AG08395 (cell line): ENCODE measurements at regions not wholly inside any gene's neighbourhood (a gene's known extent, or its start where the extent isn't known, plus 50 kb on each side); places are given as distances from the start of the nearest gene placed in this dataset.
A peak's percentile ranks its signal among the peaks of the same experiment; 100 is the strongest.
"Not testable (repeated sequence)": the region's sequence is repeated elsewhere in the genome, so short reads cannot be mapped to it uniquely, and the experiment has no call there.

ENCODE experiments used
- DNase-seq: peaks from one replicate; pipeline ENCODE4 v3.0.0; 2012; ENCODE audit warnings: mixed read lengths, low spot score

DNA sequence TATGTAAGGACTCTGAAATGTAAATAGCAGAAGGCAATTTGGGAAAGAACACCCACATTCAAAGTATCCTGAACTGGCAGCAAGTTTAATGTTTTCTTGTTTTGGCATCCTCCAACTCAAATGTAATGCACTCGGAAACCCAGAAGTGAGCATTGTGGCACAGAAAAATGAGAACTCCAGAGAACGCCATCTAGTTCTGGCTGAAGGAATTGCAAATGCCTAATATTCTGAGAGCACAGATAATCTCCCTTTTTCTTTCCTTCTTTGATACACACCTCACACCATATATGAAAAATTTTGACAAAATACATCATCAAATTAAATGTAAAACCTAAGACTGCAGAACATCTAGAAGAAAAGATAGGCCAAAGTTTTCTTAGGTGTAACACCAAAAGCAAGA is 52.1 kb downstream of the PWWP3B start:
- DNase-seq = no peak

DNA sequence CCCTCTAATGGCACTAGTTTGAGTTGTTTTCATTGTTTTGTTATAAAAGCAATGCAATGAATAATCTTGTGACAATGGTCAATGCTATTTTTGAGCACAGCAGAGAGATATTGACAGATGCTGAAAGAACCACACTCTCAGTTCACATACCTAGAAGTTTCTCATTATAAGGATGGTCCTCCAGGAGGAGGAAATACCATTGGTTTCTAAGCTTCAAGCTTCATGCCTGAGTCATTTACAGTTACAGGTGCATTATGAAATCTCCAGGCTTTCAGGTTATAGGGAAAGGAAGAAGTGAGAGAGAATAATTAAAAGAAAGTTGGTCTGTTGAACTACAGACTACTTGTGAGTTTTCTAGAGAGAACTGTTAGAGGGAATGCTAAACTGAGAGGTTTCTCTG is 75.3 kb downstream of the PWWP3B start:
- no peak for DNase-seq

DNA sequence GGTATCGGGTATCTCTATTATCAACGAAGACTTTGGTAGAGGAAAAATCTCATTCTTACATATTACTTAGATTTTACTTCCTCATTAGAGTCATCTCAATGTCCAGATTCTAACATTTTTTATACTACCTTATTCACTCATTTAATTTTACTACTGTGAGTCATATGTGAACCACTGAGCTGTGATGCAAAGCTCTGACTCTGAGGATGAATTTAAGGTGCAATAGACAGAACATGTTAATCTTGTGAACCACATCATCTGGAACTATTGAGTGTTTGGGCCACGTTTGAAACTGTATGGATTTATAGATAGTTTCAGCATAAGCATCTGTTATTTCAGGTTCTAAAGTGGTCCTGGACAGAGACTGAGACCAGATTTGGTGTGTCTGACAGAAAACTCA is 78.4 kb downstream of the PWWP3B start:
- no peak for DNase-seq

GRCh38 chrX:106247162-106247561 is 79.1 kb downstream of the PWWP3B start:
- DNase-seq = no peak

DNA sequence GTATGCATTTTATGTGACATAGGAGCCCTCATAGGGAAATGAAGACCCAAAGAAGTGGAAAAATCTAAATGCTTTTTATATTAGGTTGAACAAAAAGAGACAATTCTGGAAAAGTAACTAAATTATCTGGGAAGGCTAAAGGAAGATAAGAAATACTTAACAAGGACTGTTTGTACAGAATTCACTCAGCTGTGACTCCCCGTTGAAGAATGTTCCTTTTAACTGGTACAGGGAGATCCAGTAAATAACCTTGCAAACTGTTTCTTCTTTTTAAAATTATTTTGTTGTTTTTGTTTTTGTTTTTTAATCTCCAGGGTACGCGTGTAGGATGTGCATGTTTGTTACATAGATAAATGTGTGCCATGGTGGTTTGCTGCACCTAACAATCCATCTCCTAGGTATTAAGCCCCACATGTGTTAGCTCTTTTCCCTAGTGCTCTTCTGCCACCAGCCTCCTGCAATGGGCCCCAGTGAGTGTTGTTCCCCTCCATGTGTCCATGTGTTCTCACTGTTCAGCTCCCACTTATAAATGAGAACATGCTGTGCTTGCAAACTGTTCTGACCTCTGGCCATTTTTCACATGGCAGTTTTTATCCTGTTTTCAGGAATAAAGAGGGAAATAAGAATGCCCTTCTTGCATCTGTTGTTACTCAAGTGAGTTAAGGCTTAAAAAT is 81.7 kb downstream of the PWWP3B start:
- DNase-seq = no peak

DNA sequence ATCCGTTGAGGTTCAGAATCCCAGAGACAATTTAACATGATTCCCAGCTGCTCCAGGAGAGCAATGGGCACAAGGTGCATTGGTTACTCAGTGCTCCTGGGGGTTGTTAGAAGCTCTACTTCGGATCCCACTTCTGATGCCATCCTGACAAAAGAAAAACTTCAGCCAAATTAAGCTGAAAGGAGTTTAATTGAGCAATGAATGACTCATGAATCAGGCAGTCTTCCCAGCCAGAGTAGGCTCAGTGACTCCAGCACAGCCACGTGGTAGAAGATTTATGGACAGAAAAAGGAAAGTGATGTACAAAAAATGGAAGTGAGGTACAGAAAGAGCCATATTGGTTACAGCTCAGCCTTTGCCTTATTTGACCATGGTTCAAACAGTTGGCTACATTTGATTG is 95.7 kb downstream of the PWWP3B start:
- DNase-seq = no peak

GRCh38 chrX:106273947-106274587 is 106.0 kb downstream of the PWWP3B start:
- not testable (repeated sequence) for DNase-seq

DNA sequence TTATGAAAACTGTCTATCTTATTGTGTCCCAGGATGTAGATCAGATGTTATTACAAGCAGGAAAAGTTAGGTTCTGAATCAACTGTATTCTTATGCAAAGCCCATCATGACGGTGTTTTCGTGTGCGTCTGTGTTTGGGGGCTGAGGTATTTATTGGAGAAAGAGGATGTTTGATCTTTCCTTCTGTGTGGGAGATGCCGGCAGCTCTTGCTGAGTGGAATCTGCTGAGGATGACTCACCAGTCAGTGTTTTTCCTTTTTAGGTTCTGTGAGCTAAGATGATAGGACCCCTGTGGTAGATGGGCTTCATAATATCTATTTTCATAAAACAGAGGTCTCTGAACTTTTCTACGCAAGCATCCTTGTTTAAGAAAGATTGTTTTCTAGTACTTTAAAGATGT is 107.1 kb downstream of the PWWP3B start:
- not testable (repeated sequence) for DNase-seq

- DNase-seq = no peak
Observed at GRCh38 chrX:106278951-106279350, 110.8 kb downstream of the PWWP3B start.

GRCh38 chrX:106281383-106281782 is 113.3 kb downstream of the PWWP3B start:
- no peak for DNase-seq

GRCh38 chrX:106283841-106284240 is 115.7 kb downstream of the PWWP3B start:
- DNase-seq = no peak

DNA sequence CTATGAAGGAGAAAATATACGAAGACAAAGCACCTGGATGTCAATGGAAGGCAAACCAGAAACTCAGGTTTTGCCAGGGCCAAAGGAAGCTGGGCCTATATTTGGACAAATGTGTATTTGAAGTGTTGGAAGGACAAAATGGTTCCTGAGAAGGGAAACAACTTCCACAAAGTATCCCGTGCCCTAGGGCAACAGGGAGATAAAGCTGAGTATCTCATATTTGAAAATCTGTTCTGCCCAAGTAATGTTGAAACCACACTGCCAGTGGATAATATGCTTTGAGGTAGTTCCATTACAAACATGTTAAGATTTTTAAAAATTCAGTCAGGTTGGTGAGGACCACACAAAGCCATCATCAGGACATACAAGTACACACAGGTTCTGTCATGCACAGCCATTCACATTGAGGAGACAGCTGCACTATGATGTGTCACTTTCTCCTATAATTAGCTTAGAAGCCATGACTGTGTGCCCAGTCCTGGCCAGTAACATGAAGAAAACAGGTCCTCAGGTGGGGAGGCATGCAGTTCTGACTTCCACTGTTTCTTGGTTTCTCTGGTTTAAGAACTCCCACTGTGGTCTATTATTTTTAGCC is 116.4 kb downstream of the PWWP3B start:
- DNase-seq = no peak

DNA sequence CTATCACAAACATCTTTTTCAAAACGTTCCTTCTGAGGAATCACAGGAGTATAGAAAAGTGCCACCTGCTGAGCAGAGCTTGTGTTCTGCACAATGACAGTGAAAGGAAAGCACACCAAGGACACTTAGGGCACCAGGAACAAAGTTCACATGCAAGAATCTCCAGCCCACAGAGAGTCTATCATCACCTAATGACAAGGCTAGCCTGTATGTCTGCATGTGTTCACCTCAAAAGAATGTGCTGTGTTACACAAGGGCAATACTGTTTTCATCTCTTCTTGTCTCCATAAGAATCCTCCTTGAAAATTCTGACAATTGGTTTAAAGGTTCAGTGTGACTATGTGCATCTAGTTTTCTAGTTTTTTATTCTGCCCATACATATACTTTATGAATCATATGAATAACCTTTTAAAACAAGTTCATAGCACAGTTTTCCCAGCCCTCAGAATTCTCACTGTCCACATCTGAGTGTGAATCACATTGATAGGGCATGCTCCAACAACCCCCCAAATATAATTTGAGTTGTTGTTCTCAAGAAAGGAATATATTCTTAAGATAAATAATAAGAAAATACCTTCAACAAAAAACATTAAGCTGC is 118.0 kb downstream of the PWWP3B start:
- peak; percentile 18 for DNase-seq

GRCh38 chrX:106290778-106291177 is 122.7 kb downstream of the PWWP3B start:
- DNase-seq = not testable (repeated sequence)

DNA sequence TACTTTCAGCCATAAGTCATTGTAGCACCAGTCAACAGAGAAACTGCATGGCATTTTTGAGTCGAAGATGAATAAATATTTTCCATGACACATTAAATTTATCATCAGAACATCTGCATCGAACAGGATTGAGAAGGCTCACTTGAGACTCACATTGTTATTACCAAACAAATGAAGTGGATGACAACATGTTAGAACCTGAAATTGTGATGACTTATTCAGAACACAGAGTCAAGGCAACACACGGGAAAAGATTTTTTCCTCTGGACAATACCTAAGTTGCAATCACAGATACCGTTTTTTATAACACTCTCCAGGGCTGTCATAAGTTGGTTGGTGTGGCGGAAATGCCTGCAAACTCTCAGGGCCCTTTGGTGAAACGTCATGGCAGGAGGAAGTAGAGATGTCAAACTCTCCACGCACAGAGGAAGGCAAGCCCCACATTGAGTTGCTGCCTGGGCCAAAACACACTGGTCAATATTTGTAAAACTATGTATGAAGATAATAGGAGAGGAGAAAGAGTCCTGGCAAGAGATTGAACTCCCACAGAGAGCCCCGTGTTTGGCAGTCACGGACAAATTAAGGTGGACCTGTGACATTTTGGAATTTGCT is 123.8 kb downstream of the PWWP3B start:
- DNase-seq = not testable (repeated sequence)

DNA sequence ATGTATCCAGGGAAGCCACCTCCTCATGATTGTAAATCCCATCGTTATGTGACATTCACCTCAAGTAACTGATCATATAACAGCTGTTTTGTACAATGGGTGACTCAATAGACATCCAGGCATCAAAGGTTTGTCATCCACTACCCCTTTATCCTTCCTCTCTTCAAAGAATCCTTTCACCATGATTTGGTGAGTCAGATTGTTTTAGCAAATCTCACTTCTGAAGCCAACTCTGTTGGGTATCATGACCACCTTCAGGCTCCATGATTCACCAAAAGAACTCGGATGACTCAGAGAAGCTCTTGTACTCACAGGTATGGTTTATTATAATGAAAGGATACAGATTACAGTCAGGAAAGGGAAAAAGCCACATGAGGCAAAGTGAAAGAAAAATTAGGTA is 132.1 kb downstream of the PWWP3B start:
- DNase-seq = no peak

GRCh38 chrX:106300656-106301055 is 132.6 kb downstream of the PWWP3B start:
- no peak for DNase-seq

DNA sequence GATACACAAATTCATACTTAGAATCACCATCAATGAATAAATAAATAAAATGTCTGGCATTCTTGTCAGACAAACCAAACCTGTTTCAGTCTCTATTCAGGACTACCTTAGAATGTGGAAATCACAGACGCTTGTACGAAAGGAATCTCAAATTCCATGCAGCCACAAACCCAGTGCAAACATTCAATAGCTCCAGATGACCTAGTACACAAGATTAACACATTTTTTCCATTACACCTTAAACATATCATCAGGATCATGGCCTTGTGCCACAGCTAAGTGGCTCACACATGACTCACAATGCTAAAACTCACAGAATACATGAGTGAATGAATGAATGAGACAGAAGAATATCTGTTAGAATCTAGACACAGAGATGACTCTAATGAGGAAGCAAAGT is 134.2 kb downstream of the PWWP3B start:
- DNase-seq = no peak

- DNase-seq = no peak
Observed at GRCh38 chrX:106306391-106306947, 138.4 kb downstream of the PWWP3B start.

GRCh38 chrX:106323357-106323756 is 155.3 kb downstream of the PWWP3B start:
- DNase-seq = no peak

GRCh38 chrX:106331606-106332005 is 163.5 kb downstream of the PWWP3B start:
- no peak for DNase-seq

DNA sequence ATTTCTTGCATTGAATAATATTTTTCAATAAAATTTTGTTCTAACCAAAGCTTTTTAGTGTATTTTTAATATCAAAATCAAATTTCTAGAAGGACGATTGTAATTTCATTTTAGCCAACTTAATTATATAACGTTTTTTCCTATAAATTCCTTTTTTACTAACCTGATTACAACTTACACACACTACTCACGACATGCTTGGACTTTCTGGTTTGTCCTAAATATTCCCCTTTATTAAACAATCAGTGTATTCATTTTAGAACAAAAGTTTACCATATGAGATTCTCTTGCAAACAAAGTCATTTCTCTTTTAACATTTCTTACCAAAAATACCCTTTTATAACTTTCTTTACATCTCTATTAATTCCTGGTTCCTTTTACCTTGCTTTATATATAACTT is 173.7 kb downstream of the PWWP3B start:
- DNase-seq = no peak
